HEK293 (cell line): ENCODE measurements at regions not wholly inside any gene's neighbourhood (a gene's known extent, or its start where the extent isn't known, plus 50 kb on each side); places are given as distances from the start of the nearest gene placed in this dataset.

ENCODE experiments used
- CTCF ChIP-seq: fragments of 450-650 bp; formaldehyde crosslinking; IDR thresholded peaks from 2 replicates; pipeline ENCODE4 v1.5.1; 2016; ENCODE audit warnings: missing biosample characterization, missing genetic modification characterization
- PRDM2 ChIP-seq: fragments of 450-650 bp; formaldehyde crosslinking; IDR thresholded peaks from 2 replicates; pipeline ENCODE4 v1.5.1; 2016; ENCODE audit warnings: missing biosample characterization, missing genetic modification characterization, borderline replicate concordance
- SCRT1 ChIP-seq: fragments of 450-650 bp; formaldehyde crosslinking; IDR thresholded peaks from 2 replicates; pipeline ENCODE4 v1.5.1; 2016; ENCODE audit warnings: missing biosample characterization, missing genetic modification characterization, borderline replicate concordance
- YY1 ChIP-seq: fragments of 450-650 bp; formaldehyde crosslinking; IDR thresholded peaks from 2 replicates; pipeline ENCODE4 v1.5.1; 2018; ENCODE audit warnings: missing biosample characterization, missing genetic modification characterization
- ZNF248 ChIP-seq: fragments of 450-650 bp; formaldehyde crosslinking; IDR thresholded peaks from 2 replicates; pipeline ENCODE4 v1.5.1; 2017; ENCODE audit warnings: missing biosample characterization, missing genetic modification characterization
- ZNF423 ChIP-seq: fragments of 450-650 bp; formaldehyde crosslinking; IDR thresholded peaks from 2 replicates; pipeline ENCODE4 v1.5.1; 2016; ENCODE audit warnings: missing biosample characterization, missing genetic modification characterization
- ZNF645 ChIP-seq: fragments of 450-650 bp; formaldehyde crosslinking; IDR thresholded peaks from 2 replicates; pipeline ENCODE4; 2016; ENCODE audit warnings: missing biosample characterization, missing genetic modification characterization

- TF ChIP-seq CTCF (no peak), PRDM2 (tag by site-specific recombination) (no peak), SCRT1 (tag by site-specific recombination) (no peak), ZNF423 (tag by site-specific recombination) (no peak), YY1 (tag by site-specific recombination) (no peak), ZNF645 (tag by site-specific recombination) (no peak), ZNF248 (tag by site-specific recombination) (no peak)
Observed at GRCh38 chr10:10803278-10803677, 214.4 kb upstream of the CELF2 start.
